HG03135 (cell line): ENCODE measurements at regions not wholly inside any gene's neighbourhood (a gene's known extent, or its start where the extent isn't known, plus 50 kb on each side); places are given as distances from the start of the nearest gene placed in this dataset.
"Not testable (repeated sequence)": the region's sequence is repeated elsewhere in the genome, so short reads cannot be mapped to it uniquely, and the experiment has no call there.

ENCODE experiments used
- ATAC-seq: cut with Tn5 transposase; IDR thresholded peaks from one replicate; pipeline ENCODE4 v1.9.1; 2021; ENCODE audit warnings: mild to moderate bottlenecking, moderate library complexity; ENCODE audit not compliant: unreplicated experiment

GRCh38 chr16:10272250-10272854 lies 90.1 kb upstream of the GRIN2A start:
- not testable (repeated sequence) for ATAC-seq

- peak; percentile 77 for ATAC-seq
Observed at GRCh38 chr16:10275214-10275996, 93.2 kb upstream of the GRIN2A start.

- ATAC-seq: no peak
Observed at GRCh38 chr16:10277597-10277996, 95.4 kb upstream of the GRIN2A start.

GRCh38 chr16:10280262-10281170 lies 98.3 kb upstream of the GRIN2A start:
- no peak for ATAC-seq

- ATAC-seq: no peak
Observed at GRCh38 chr16:10282367-10282766, 100.1 kb upstream of the GRIN2A start.

GRCh38 chr16:10283246-10283645 lies 101.0 kb upstream of the GRIN2A start:
- ATAC-seq: not testable (repeated sequence)

GRCh38 chr16:10290467-10291105 lies 95.3 kb upstream of the ATF7IP2 start:
- not testable (repeated sequence) for ATAC-seq

GRCh38 chr16:10292197-10292596 lies 93.7 kb upstream of the ATF7IP2 start:
- ATAC-seq: not testable (repeated sequence)

- not testable (repeated sequence) for ATAC-seq
Observed at GRCh38 chr16:10292976-10293375, 92.9 kb upstream of the ATF7IP2 start.

- not testable (repeated sequence) for ATAC-seq
Observed at GRCh38 chr16:10294153-10294552, 91.7 kb upstream of the ATF7IP2 start.

GRCh38 chr16:10296956-10297340 lies 88.9 kb upstream of the ATF7IP2 start:
- peak; percentile 28 for ATAC-seq

GRCh38 chr16:10297341-10298006 lies 88.4 kb upstream of the ATF7IP2 start:
- ATAC-seq: peak; percentile 96

GRCh38 chr16:10300905-10301304 lies 85.0 kb upstream of the ATF7IP2 start:
- no peak for ATAC-seq

GRCh38 chr16:10301547-10301946 lies 84.3 kb upstream of the ATF7IP2 start:
- not testable (repeated sequence) for ATAC-seq

GRCh38 chr16:10305912-10306311 lies 79.9 kb upstream of the ATF7IP2 start:
- ATAC-seq: no peak

GRCh38 chr16:10308305-10309193 lies 77.3 kb upstream of the ATF7IP2 start:
- no peak for ATAC-seq

- no peak for ATAC-seq
Observed at GRCh38 chr16:10309271-10309932, 76.5 kb upstream of the ATF7IP2 start.

GRCh38 chr16:10312008-10312407 lies 73.9 kb upstream of the ATF7IP2 start:
- no peak for ATAC-seq
